Tibial nerve (tissue), 4 donors: ENCODE measurements at regions not wholly inside any gene's neighbourhood (a gene's known extent, or its start where the extent isn't known, plus 50 kb on each side); places are given as distances from the start of the nearest gene placed in this dataset.

ENCODE experiments used
- DNase-seq, 2 donors: peaks; one replicate each; pipeline ENCODE4 v3.0.0-alpha.2; 2019; ENCODE audit warnings: low spot score in 2 of 2
- H3K27ac ChIP-seq, 4 donors: fragments of 200-600 bp; sonication (generic) in 3 of 4; one replicate each; pipeline ENCODE4 v1.5.1; 2017 to 2019; ENCODE audit warnings: mild to moderate bottlenecking in 1 of 4
- H3K27me3 ChIP-seq, 2 donors: fragments of 200-600 bp; sonication (generic) in 1 of 2; one replicate each; pipeline versions ENCODE4 v1.5.1 to v1.6.0; 2017 to 2019
- H3K36me3 ChIP-seq, 3 donors: fragments of 200-600 bp; sonication (generic); one replicate each; pipeline ENCODE4 v1.5.1; 2018 to 2019
- H3K4me1 ChIP-seq, 4 donors: fragments of 200-600 bp; sonication (generic) in 3 of 4; one replicate each; pipeline ENCODE4 v1.5.1; 2017 to 2019
- H3K4me3 ChIP-seq, 4 donors: fragments of 200-600 bp; sonication (generic) in 3 of 4; one replicate each; pipeline ENCODE4 v1.5.1; 2017 to 2019; ENCODE audit warnings: mild to moderate bottlenecking in 1 of 4, moderate library complexity in 1 of 4
- H3K9me3 ChIP-seq, 4 donors: fragments of 200-600 bp; sonication (generic) in 3 of 4; one replicate each; pipeline ENCODE4 v1.5.1; 2017 to 2019
- CTCF ChIP-seq, 5 experiments: fragments of 200-600 bp in 3 of 5; fragments of 450-650 bp in 2 of 5; sonication (generic) in 3 of 5; IDR thresholded peaks; one replicate each; pipeline ENCODE4 v1.5.1; 2016 to 2019; ENCODE audit warnings: antibody characterized with exemption in 5 of 5, mild to moderate bottlenecking in 3 of 5, moderate library complexity in 2 of 5
- EP300 ChIP-seq, 2 donors: sonication (generic); formaldehyde crosslinking; IDR thresholded peaks; one replicate each; pipeline ENCODE4 v1.6.1; 2017; ENCODE audit warnings: antibody characterized with exemption in 2 of 2, mild to moderate bottlenecking in 1 of 2
- POLR2A ChIP-seq, 2 donors: fragments of 450-650 bp; IDR thresholded peaks; one replicate each; pipeline ENCODE4 v1.6.1; 2017; ENCODE audit warnings: antibody characterized with exemption in 2 of 2, mild to moderate bottlenecking in 2 of 2, moderate library complexity in 2 of 2
- WGBS, 2 donors: methylation state at CpG; one replicate each; pipeline ENCODE4 v1.1.5; 2018; 5-methylcytosine and 5-hydroxymethylcytosine counted together

- H3K27me3 ChIP-seq = no peaks in the 10 kb centered on the region
- no peak overlapping the region for H3K27ac ChIP-seq
- H3K4me3 ChIP-seq = no peak overlapping the region
- TF ChIP-seq POLR2A (IDR thresholded peaks at IDR 0.05) (no peak), EP300 (IDR thresholded peaks at IDR 0.05) (no peak), CTCF (IDR thresholded peaks at IDR 0.05) (no peak)
- no peaks in the 10 kb centered on the region for H3K36me3 ChIP-seq
- no peaks in the 10 kb centered on the region for H3K9me3 ChIP-seq
- H3K4me1 ChIP-seq = no peaks in the 10 kb centered on the region
- DNase-seq = no peak
- 88 to 90% methylated on average over 4 of the region's 4 CpGs for WGBS, 2 donors
Measured at GRCh38 chr21:22871692-22872091, 1873.5 kb downstream of the NCAM2 start.

- no peaks in the 10 kb centered on the region for H3K4me1 ChIP-seq
- no peak overlapping the region for H3K27ac ChIP-seq
- no peaks in the 10 kb centered on the region for H3K36me3 ChIP-seq
- H3K9me3 ChIP-seq = peaks cover 0 to 2% (median 0%) of the 10 kb centered on the region in 4 donors
- H3K4me3 ChIP-seq = no peak overlapping the region
- WGBS, 2 donors = 59 to 65% methylated on average over 1 of the region's 1 CpG
- no peaks in the 10 kb centered on the region for H3K27me3 ChIP-seq
- DNase-seq = no peak
- TF ChIP-seq EP300 (IDR thresholded peaks at IDR 0.05) (no peak), POLR2A (IDR thresholded peaks at IDR 0.05) (no peak), CTCF (IDR thresholded peaks at IDR 0.05) (no peak)
Measured at GRCh38 chr21:22880573-22880972, 1882.4 kb downstream of the NCAM2 start.

GRCh38 chr21:22881131-22881530 is 1882.9 kb downstream of the NCAM2 start:
- H3K27me3 ChIP-seq = no peaks in the 10 kb centered on the region
- no peak for TF ChIP-seq EP300 (IDR thresholded peaks at IDR 0.05)
- no peak for TF ChIP-seq CTCF (IDR thresholded peaks at IDR 0.05)
- TF ChIP-seq POLR2A (IDR thresholded peaks at IDR 0.05) = no peak
- H3K4me1 ChIP-seq = no peaks in the 10 kb centered on the region
- H3K4me3 ChIP-seq = no peak overlapping the region
- peaks cover 0 to 2% (median 0%) of the 10 kb centered on the region in 4 donors for H3K9me3 ChIP-seq
- no peaks in the 10 kb centered on the region for H3K36me3 ChIP-seq
- no peak for DNase-seq
- WGBS, 2 donors = 76 to 77% methylated on average over 4 of the region's 4 CpGs
- no peak overlapping the region for H3K27ac ChIP-seq

- DNase-seq = no peak
- Histone ChIP-seq H3K27me3 (no peaks in the 10 kb centered on the region), H3K9me3 (no peaks in the 10 kb centered on the region), H3K4me1 (no peaks in the 10 kb centered on the region), H3K27ac (no peak overlapping the region), H3K4me3 (no peak overlapping the region), H3K36me3 (no peaks in the 10 kb centered on the region)
- 79 to 82% methylated on average over 4 of the region's 4 CpGs for WGBS, 2 donors
- TF ChIP-seq EP300 (IDR thresholded peaks at IDR 0.05) (no peak), POLR2A (IDR thresholded peaks at IDR 0.05) (no peak)
Measured at GRCh38 chr21:22885079-22885478, 1886.9 kb downstream of the NCAM2 start.

GRCh38 chr21:22885614-22886013 is 1887.4 kb downstream of the NCAM2 start:
- Histone ChIP-seq H3K27me3 (no peaks in the 10 kb centered on the region), H3K9me3 (no peaks in the 10 kb centered on the region), H3K27ac (no peak overlapping the region), H3K36me3 (no peaks in the 10 kb centered on the region), H3K4me1 (no peaks in the 10 kb centered on the region), H3K4me3 (no peak overlapping the region)
- DNase-seq = no peak
- TF ChIP-seq CTCF (IDR thresholded peaks at IDR 0.05) (no peak), EP300 (IDR thresholded peaks at IDR 0.05) (no peak), POLR2A (IDR thresholded peaks at IDR 0.05) (no peak)

DNA sequence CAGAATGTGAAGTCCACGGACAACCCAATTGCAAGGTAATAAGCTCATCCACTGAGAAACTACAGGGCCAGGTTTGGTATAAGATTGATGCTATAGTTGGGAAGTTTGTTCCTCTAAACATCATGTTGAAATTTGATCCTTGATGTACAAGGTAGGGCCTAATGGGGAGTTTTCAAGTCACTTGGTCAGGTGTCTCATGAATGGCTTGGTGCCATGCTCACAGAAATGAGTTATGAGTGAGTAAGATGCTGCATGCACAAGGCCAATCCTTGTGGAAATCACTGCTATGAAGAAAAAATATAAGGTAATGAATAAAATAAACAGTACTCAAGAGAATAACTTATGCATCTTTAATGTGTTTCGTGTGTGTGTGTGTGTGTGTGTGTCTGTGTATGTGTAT is 1891.2 kb downstream of the NCAM2 start:
- DNase-seq = no peak
- Histone ChIP-seq H3K4me1 (no peaks in the 10 kb centered on the region), H3K4me3 (no peak overlapping the region), H3K36me3 (no peaks in the 10 kb centered on the region), H3K27me3 (no peaks in the 10 kb centered on the region), H3K27ac (no peak overlapping the region), H3K9me3 (no peaks in the 10 kb centered on the region)
- WGBS, 2 donors = 70% methylated on average over 2 of the region's 2 CpGs
- no peak for TF ChIP-seq CTCF (IDR thresholded peaks at IDR 0.05)
- TF ChIP-seq POLR2A (IDR thresholded peaks at IDR 0.05) = no peak
- TF ChIP-seq EP300 (IDR thresholded peaks at IDR 0.05) = no peak
